MM.1S (cell line): ENCODE measurements at regions not wholly inside any gene's neighbourhood (a gene's known extent, or its start where the extent isn't known, plus 50 kb on each side); places are given as distances from the start of the nearest gene placed in this dataset.
A peak's percentile ranks its signal among the peaks of the same experiment; 100 is the strongest.
"Not testable (repeated sequence)": the region's sequence is repeated elsewhere in the genome, so short reads cannot be mapped to it uniquely, and the experiment has no call there.

ENCODE experiments used
- DNase-seq: peaks from one replicate; pipeline ENCODE4 v3.0.0-alpha.2; 2015
- H2AFZ ChIP-seq: fragments of 300-600 bp; sonication (generic); 2 replicates; pipeline ENCODE4 v1.6.0; 2016; ENCODE audit warnings: antibody characterized with exemption, low read length
- H3F3A ChIP-seq: fragments of 300-600 bp; sonication (generic); 2 replicates; pipeline ENCODE4 v1.6.1; 2016; ENCODE audit warnings: mild to moderate bottlenecking, antibody characterized with exemption, low read length, moderate library complexity, mixed read lengths; ENCODE audit not compliant: insufficient read depth
- H3K27ac ChIP-seq: fragments of 300-600 bp; sonication (generic); 2 replicates; pipeline ENCODE4 v1.5.1; 2016; ENCODE audit warnings: mild to moderate bottlenecking, low read length
- H3K27me3 ChIP-seq: fragments of 300-600 bp; sonication (generic); replicated peaks from 2 replicates; pipeline ENCODE4 v1.6.0; 2016; ENCODE audit warnings: low read length; ENCODE audit not compliant: insufficient read depth
- H3K36me3 ChIP-seq: fragments of 300-600 bp; sonication (generic); replicated peaks from 2 replicates; pipeline ENCODE4 v1.6.1; 2016; ENCODE audit warnings: mild to moderate bottlenecking, low read length, mixed read lengths; ENCODE audit not compliant: insufficient read depth
- H3K4me1 ChIP-seq: fragments of 300-600 bp; sonication (generic); 2 replicates; pipeline ENCODE4 v1.6.1; 2016; ENCODE audit warnings: low read length, mixed read lengths
- H3K4me2 ChIP-seq: fragments of 300-600 bp; sonication (generic); 2 replicates; pipeline ENCODE4 v1.6.0; 2016; ENCODE audit warnings: low read depth, low read length
- H3K4me3 ChIP-seq: fragments of 300-600 bp; sonication (generic); 2 replicates; pipeline ENCODE4 v1.5.1; 2016; ENCODE audit warnings: low read length, mixed read lengths
- H3K79me2 ChIP-seq: fragments of 300-600 bp; sonication (generic); 2 replicates; pipeline ENCODE4 v1.6.1; 2016; ENCODE audit warnings: mixed run types, low read length, mixed read lengths
- H3K9ac ChIP-seq: fragments of 300-600 bp; sonication (generic); 2 replicates; pipeline ENCODE4 v1.6.1; 2016; ENCODE audit warnings: low read length, mixed read lengths
- H3K9me2 ChIP-seq: fragments of 300-600 bp; sonication (generic); replicated peaks from 2 replicates; pipeline ENCODE4 v1.6.1; 2016; ENCODE audit warnings: mild to moderate bottlenecking, low read length, mixed read lengths; ENCODE audit not compliant: insufficient read depth
- H3K9me3 ChIP-seq: fragments of 300-600 bp; sonication (generic); replicated peaks from 2 replicates; pipeline ENCODE4 v1.6.1; 2016; ENCODE audit warnings: mild to moderate bottlenecking, low read length, mixed read lengths; ENCODE audit not compliant: insufficient read depth
- H4K20me1 ChIP-seq: fragments of 300-600 bp; sonication (generic); 2 replicates; pipeline ENCODE4 v1.6.1; 2016; ENCODE audit warnings: mild to moderate bottlenecking, low read length, moderate library complexity, mixed read lengths; ENCODE audit not compliant: insufficient read depth
- CTCF ChIP-seq: fragments of 300-600 bp; sonication (generic); IDR thresholded peaks from 2 replicates; pipeline ENCODE4 v1.5.1; 2016; ENCODE audit warnings: antibody characterized with exemption, low read length, mixed read lengths
- EZH2 ChIP-seq: fragments of 300-600 bp; sonication (generic); optimal IDR thresholded peaks from 2 replicates; pipeline ENCODE3; 2017; ENCODE audit warnings: low read depth, mild to moderate bottlenecking, antibody characterized with exemption, low read length, mixed read lengths
- EZH2phosphoT487 ChIP-seq: fragments of 300-600 bp; sonication (generic); IDR thresholded peaks from 2 replicates; pipeline ENCODE4 v1.6.1; 2018; ENCODE audit warnings: antibody characterized with exemption, low read length

DNA sequence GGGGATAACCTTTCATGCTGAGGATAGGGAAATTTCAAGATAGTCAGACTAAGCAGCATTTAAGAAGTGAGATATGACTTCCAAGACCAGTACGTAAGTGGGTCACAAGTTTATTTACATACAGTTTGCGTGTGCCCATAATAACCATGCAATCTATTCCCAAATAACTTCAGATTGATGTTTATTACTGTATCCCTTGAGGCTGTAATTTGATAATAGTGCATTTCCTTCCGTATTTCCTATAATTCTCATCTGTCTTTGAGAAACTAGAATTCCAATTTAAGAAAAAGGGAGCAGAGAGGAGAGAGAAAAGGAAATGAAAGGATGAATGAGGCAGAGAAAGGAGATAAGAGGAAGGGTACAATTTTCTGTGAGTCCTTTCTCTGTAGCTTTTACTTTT is 1073.1 kb downstream of the EPHA3 start:
- no peak overlapping the region for H3K27ac ChIP-seq
- no peaks in the 10 kb centered on the region for H3K4me1 ChIP-seq
- no peaks in the 10 kb centered on the region for H3K9me3 ChIP-seq
- no peaks in the 10 kb centered on the region for H3F3A ChIP-seq
- H3K9ac ChIP-seq, result no peak overlapping the region
- no peaks in the 10 kb centered on the region for H3K27me3 ChIP-seq
- no peak overlapping the region for H2AFZ ChIP-seq
- no peak for DNase-seq
- no peak overlapping the region for H3K4me3 ChIP-seq
- H3K79me2 ChIP-seq, result no peaks in the 10 kb centered on the region
- no peaks in the 10 kb centered on the region for H4K20me1 ChIP-seq
- H3K9me2 ChIP-seq, result no peaks in the 10 kb centered on the region
- TF ChIP-seq EZH2phosphoT487 (no peak), CTCF (no peak), EZH2 (no peak)
- H3K4me2 ChIP-seq, result no peak overlapping the region
- H3K36me3 ChIP-seq, result no peaks in the 10 kb centered on the region

GRCh38 chr3:90182291-90182976 is 1075.0 kb downstream of the EPHA3 start:
- Histone ChIP-seq H3K4me3 (peak overlapping the region; percentile 41; the same call in 1 of the 2 replicates), H3K4me2 (0 out of 2 replicates have a peak overlapping the region, but pooled peaks have one; percentile 32), H2AFZ (peak overlapping the region; percentile 63; the same call in 1 of the 2 replicates)
- not testable (repeated sequence) for H3K27ac ChIP-seq, H3F3A ChIP-seq, H3K27me3 ChIP-seq, H3K9me3 ChIP-seq, H3K79me2 ChIP-seq, H4K20me1 ChIP-seq, H3K36me3 ChIP-seq, H3K9ac ChIP-seq, H3K9me2 ChIP-seq, H3K4me1 ChIP-seq
- TF ChIP-seq CTCF, result peak; percentile 35
- peak; percentile 12 for DNase-seq

- no peaks in the 10 kb centered on the region for H3K4me1 ChIP-seq
- no peak for DNase-seq
- no peaks in the 10 kb centered on the region for H3F3A ChIP-seq
- no peak overlapping the region for H3K9ac ChIP-seq
- H2AFZ ChIP-seq, result no peak overlapping the region
- H3K27me3 ChIP-seq, result no peaks in the 10 kb centered on the region
- H3K9me2 ChIP-seq, result no peaks in the 10 kb centered on the region
- no peaks in the 10 kb centered on the region for H4K20me1 ChIP-seq
- H3K36me3 ChIP-seq, result no peaks in the 10 kb centered on the region
- H3K4me3 ChIP-seq, result no peak overlapping the region
- H3K4me2 ChIP-seq, result no peak overlapping the region
- no peak overlapping the region for H3K27ac ChIP-seq
- no peaks in the 10 kb centered on the region for H3K79me2 ChIP-seq
- TF ChIP-seq EZH2 (no peak), EZH2phosphoT487 (no peak), CTCF (no peak)
- H3K9me3 ChIP-seq, result no peaks in the 10 kb centered on the region
Observed at GRCh38 chr3:90184861-90185260, 1077.4 kb downstream of the EPHA3 start.

DNA sequence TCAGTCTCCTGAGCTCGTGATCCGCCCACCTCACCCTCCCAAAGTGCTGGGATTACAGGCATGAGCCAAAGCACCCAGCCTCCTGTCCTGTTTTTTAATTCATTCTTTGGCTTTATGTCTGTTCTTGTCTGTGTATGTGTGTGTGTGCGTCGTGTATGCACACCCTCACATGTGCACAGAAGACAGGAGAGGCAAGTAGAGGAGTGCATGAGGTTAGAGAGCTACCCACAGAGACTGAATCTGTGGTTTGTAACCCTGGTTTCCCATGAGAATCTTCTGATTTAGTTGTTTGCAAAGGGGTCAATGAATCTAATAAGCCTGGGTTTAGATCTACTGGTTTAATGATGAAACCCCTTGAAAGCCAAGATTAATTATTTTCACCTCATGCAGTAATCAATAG is 1090.0 kb downstream of the EPHA3 start:
- DNase-seq, H3K9me3 ChIP-seq, H3K4me3 ChIP-seq, H3K27ac ChIP-seq, H3K27me3 ChIP-seq, H3K4me1 ChIP-seq, H4K20me1 ChIP-seq, H3K9ac ChIP-seq, H3K79me2 ChIP-seq, H3F3A ChIP-seq, H3K9me2 ChIP-seq, H3K36me3 ChIP-seq, H2AFZ ChIP-seq, H3K4me2 ChIP-seq: not testable (repeated sequence)

GRCh38 chr3:90202931-90203330 is 1095.5 kb downstream of the EPHA3 start:
- H3K9me3 ChIP-seq, H3F3A ChIP-seq, H3K4me2 ChIP-seq, H3K27ac ChIP-seq, H3K79me2 ChIP-seq, H4K20me1 ChIP-seq, H3K36me3 ChIP-seq, H3K9me2 ChIP-seq, H3K4me3 ChIP-seq, H2AFZ ChIP-seq, DNase-seq, H3K9ac ChIP-seq, H3K4me1 ChIP-seq, H3K27me3 ChIP-seq: not testable (repeated sequence)

DNA sequence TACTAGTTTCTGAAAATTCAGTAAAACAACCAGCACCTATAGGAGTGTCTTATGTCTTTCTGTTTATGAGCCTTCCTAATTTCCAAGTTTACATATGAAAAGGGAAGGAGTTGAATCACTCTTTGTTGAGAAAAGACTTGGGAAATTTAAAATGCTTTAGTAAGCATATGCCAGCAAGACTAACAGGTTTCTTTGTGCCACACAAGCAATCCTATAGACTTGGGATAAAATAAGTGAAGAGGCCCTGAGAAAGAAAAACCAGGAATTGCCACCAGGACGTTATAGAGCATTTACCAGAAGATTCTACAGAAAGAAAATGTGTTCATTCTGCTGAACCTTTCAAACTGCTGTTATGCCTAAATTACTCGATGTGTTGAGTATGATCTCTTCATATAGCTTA is 1099.1 kb downstream of the EPHA3 start:
- H3K9me3 ChIP-seq, H3K27me3 ChIP-seq, H4K20me1 ChIP-seq, H3K36me3 ChIP-seq, H3K4me1 ChIP-seq, DNase-seq, H3K4me2 ChIP-seq, H3K79me2 ChIP-seq, H3K9ac ChIP-seq, H2AFZ ChIP-seq, H3K9me2 ChIP-seq, H3K27ac ChIP-seq, H3K4me3 ChIP-seq, H3F3A ChIP-seq: not testable (repeated sequence)
